ENCODE measurements at regions not wholly inside any gene's neighbourhood (a gene's known extent, or its start where the extent isn't known, plus 50 kb on each side); places are given as distances from the start of the nearest gene placed in this dataset.
"Not testable (repeated sequence)": the region's sequence is repeated elsewhere in the genome, so short reads cannot be mapped to it uniquely, and the experiment has no call there.

GRCh38 chr14:105663818-105664596, 137.6 kb downstream of the TMEM121 start:
- not testable (repeated sequence) for DNase-seq

DNA sequence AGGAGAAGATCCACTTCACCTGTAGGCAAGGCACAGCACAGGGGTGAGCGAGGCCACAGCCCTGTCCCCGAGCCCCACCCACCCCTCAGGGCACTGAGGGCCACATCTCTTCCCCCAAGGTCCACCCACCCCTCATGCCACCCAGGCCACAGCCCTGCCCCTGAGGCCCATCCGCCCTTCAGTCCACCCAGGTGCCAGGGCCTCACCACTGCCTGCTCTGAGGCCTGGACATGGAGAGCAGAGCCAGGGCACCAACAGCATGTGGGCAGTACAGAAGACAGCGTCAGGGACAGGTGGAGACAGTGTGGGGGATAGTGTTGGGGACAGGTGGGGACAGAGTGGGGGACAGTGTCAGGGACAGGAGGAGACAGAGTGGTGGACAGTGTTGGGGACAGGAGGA, 138.3 kb downstream of the TMEM121 start:
- DNase-seq, result no peak

- DNase-seq, result no peak
Observed at GRCh38 chr14:105665247-105665950, 139.0 kb downstream of the TMEM121 start.

DNA sequence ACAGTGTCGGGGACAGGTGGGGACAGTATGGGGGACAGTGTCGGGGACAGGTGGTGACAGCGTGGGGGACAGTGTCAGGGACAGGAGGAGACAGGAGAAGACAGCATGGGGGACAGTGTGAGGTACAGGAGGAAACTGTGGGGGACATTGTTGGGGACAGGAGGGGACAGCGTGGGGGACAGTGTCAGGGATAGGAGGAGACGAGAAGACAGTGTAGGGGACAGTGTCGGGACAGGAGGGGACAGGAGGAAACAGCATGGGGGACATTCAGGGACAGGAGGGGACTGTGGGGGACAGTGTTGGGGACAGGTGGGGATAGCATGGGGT, 139.5 kb downstream of the TMEM121 start:
- DNase-seq, result no peak

DNA sequence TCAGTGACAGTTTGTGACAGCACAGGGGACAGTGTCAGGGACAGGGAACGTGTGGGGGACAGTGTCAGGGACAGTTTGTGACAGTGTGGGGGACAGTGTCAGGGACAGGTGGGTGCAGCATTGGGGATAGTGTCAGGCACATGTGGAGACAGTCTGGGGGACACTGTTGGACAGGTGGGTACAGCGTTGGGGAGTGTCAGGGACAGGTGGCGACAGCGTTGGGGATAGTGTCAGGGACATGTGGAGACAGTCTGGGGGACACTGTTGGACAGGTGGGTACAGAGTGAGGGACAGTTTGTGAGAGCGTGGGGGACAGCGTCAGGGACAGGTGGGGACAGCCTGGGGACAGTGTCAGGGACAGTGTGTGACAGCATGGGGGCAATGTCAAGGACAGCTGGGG, 140.0 kb downstream of the TMEM121 start:
- DNase-seq, result no peak

DNA sequence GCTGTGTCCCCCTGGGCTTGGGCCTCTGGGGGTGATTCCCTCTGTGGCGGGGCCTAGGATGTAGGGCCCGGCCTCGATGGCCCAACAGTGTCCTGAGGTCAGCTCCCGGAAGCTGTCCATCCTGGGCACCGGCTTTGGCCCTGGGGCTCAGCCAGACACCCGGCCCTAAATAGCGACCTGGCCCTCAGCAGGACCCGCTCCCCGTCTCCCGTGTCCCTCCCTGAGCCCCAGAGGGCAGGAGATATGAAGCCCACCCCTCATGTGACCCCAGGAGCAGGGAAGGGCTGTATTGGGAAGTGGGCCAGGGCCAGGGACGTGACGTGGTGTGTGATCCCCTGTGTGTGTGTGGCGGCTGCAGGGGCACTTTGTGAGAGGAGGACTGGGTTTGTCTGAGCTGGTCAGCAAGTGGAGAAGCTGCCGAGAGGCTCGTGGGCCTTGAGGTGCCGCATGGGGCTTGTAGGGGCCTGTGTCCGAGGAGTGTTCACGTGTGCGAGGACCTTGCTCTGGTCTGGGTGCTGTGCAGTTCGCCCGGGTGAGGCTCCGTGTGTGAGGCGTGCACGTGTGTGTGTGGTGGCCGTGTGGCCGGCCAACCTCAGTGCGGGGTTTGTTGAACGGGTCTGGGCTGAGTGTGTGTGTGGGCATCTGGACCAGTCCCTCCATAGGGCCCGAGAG, 140.7 kb downstream of the TMEM121 start:
- not testable (repeated sequence) for DNase-seq

DNA sequence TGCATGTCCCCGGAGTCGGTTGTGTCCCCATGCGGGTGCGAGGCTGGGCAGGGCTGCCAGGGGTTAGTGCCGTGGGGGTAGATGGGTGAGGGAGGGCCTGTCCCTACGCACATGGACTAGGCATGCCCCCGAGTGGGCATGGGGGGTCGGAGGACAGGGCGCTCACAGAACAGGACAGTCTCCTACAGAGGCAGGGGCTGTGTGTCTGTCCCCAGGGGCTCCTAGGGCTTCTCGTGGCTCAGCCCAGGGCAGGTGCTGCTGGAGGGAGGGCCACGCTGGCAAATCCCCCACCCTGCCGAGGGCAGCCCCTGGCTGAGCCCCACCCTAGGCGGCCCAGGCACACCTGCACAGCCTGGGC, 141.3 kb downstream of the TMEM121 start:
- not testable (repeated sequence) for DNase-seq

GRCh38 chr14:105668021-105668420, 141.6 kb downstream of the TMEM121 start:
- not testable (repeated sequence) for DNase-seq

GRCh38 chr14:105668471-105669230, 142.3 kb downstream of the TMEM121 start:
- DNase-seq, result not testable (repeated sequence)

- not testable (repeated sequence) for DNase-seq
Observed at GRCh38 chr14:105669231-105669610, 142.8 kb downstream of the TMEM121 start.

- DNase-seq, result not testable (repeated sequence)
Observed at GRCh38 chr14:105669646-105670045, 143.3 kb downstream of the TMEM121 start.

GRCh38 chr14:105672450-105673200, 146.2 kb downstream of the TMEM121 start:
- not testable (repeated sequence) for DNase-seq

GRCh38 chr14:105675433-105675832, 149.1 kb downstream of the TMEM121 start:
- DNase-seq, result not testable (repeated sequence)

- not testable (repeated sequence) for DNase-seq
Observed at GRCh38 chr14:105675905-105676670, 149.7 kb downstream of the TMEM121 start.

- not testable (repeated sequence) for DNase-seq
Observed at GRCh38 chr14:105678057-105678456, 151.7 kb downstream of the TMEM121 start.

- DNase-seq, result not testable (repeated sequence)
Observed at GRCh38 chr14:105678996-105679958, 152.9 kb downstream of the TMEM121 start.

DNA sequence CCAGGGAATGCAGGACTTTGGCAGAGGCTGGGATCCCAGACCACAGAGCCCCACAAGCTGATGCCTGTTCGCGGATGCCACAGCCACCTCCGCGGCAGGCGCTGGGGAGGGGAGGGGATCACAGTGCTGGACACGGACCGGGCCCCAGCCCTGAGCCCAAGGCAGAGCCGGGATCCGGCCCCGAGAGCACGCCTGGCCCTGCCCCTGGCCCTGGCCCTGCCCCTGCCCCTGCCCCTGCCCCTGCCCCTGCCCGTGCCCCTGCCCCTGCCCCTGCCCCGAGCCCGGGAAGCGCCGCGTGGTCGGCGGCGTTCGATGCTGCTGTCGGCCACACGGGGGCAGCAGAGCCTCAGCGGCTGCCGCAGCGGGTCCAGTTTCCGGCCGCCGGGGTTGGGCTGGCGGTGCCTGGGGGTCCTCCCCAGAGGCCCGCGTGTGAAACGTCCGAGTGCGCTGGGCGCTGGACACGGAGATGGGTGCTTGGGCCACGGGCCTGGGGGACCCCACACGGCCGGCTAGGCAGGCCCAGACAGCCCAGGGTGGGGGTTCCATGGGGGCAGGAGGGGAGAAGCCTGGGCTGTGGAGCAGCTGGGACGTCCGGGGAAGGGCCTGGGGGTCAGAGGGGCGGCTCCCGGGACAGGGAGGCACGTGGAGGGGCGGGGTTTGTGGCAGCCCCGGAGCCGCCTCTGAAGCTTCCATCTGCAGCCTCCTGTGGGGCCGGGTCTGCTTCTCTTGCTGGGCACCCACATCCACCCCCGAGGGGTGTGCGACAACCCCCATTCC, 153.8 kb downstream of the TMEM121 start:
- peak; percentile 45 for DNase-seq

GRCh38 chr14:105680736-105681098, 154.3 kb downstream of the TMEM121 start:
- not testable (repeated sequence) for DNase-seq

DNA sequence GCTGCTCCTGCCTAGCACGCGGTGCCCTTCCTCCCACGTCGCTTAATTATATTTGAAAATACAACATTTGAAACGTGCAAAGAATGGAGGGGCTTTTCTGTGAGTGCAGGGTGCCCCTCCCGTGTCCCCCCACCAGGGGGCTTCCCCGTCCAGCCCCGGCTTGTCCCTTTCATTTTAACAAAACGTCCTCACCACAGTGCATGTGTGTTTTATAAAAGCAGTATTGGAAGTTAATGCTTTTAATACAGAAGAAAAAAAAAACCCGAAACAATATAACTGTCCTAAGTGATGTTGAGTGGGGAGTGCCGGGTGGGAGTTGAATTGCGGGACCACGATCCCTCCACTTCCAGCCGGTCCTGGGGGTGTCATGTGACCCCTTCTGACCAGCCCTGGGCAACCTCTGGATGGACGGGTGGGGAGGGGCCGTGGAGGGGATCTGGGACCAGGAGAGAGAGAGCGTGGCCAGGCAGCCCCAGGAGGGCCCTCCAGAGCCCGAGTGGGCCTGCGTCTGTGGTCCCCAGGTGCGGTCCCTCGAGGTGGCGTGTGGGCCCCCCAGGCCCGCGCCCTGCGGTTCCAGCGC, 155.3 kb downstream of the TMEM121 start:
- DNase-seq, result not testable (repeated sequence)
